Stromal cell of bone marrow (primary cell): ENCODE measurements at regions not wholly inside any gene's neighbourhood (a gene's known extent, or its start where the extent isn't known, plus 50 kb on each side); places are given as distances from the start of the nearest gene placed in this dataset.

Source experiments
- DNase-seq: peaks from one replicate; pipeline ENCODE4 v3.0.0-alpha.2; 2012; ENCODE audit warnings: low read depth

GRCh38 chr9:81847181-81847915 lies 80.9 kb upstream of the SPATA31D4 start:
- no peak for DNase-seq

GRCh38 chr9:81848472-81848871 lies 79.8 kb upstream of the SPATA31D4 start:
- DNase-seq: peak; percentile 19

GRCh38 chr9:81849631-81850259 lies 78.5 kb upstream of the SPATA31D4 start:
- no peak for DNase-seq

- DNase-seq: no peak
Observed at GRCh38 chr9:81850724-81851123, 77.5 kb upstream of the SPATA31D4 start.

DNA sequence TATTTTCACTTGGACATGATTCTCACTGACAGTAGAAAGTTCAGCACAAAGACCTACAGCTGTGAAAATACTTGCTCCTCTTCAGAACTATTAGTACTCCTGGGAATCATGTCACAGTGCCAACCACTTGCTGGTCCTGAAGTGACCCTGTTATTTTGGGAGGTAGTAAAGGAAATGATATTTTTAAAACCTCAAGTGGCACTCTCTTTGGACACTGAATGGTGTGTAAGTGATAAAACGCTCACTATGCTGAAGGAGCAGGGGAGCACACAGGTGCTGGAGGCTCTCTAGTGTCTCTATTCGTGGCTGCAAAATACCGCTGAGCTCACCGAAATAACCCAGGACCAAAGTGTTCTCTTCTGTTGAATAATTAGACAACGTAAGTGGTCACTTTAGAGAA lies 76.9 kb upstream of the SPATA31D4 start:
- DNase-seq: no peak

DNA sequence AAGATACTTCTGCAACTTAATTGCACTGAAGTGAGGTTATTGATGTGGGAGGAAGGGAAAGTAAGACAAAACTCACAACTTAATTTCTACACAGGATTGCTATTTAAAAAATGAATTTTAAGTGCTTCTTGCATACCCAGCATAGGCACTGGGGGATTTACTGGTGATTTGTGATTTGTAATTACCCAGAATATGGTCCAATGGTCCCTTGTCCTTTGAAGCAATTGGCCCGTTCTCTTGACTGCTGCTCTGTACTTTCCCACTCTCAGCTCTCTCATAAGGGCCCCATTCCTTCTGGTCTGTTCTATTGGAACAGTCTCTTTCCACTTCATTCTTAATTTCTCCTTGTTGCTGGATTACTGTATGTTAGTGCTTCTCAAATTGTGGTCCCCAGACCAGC lies 75.4 kb upstream of the SPATA31D4 start:
- DNase-seq: no peak

DNA sequence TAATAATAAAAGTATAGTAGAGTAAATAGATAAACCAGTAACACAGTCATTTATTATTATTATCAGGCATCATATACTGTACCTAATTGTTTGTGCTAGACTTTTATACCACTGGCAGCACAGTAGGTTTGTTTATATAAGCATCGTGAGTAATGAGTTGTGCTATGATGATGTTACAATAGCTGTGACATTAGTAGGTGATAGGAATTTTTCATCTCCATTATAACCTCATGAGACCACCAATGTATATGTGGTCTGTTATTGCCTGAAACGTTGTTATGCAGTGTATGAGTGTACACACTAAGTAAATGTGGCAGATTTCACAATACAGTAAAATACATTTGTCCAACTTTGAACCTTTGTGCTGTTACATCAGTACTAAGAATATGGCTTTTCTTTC lies 72.7 kb upstream of the SPATA31D4 start:
- DNase-seq: no peak

DNA sequence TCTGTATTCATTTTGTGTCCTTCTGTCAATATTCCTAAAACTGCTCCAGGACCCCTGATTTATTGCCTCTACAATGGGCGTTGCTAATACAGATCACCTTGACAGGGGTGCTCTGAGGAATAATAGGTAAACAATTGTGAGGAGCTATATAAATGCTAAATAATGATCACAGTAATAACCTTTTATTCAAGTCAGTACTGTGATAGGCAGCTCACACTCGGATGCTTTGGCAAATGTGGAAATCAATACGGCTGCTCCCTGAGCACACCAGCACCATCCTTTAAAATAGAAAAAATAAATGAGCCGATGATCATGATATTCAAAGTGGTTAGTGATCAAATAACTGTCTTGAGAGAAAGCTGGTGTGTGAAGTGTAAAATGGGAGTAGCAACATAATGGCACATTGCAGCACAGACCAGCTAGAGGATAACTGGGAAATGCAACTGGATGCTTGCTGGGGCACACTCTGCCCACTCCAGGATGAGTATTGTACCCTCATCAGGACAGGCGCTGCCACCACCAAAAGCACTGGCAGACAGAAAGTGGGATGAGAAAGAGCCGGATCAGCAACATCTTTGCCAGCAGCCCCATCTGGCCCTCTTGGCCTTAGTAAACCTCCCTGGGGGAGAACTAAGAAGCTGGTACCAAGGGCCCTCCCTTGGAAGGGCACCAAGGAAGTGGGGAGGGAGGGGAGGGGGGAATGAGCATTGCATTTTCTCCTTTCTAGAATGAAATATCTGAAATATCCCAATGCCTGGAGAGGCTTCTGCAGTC lies 69.4 kb upstream of the SPATA31D4 start:
- DNase-seq: no peak

DNA sequence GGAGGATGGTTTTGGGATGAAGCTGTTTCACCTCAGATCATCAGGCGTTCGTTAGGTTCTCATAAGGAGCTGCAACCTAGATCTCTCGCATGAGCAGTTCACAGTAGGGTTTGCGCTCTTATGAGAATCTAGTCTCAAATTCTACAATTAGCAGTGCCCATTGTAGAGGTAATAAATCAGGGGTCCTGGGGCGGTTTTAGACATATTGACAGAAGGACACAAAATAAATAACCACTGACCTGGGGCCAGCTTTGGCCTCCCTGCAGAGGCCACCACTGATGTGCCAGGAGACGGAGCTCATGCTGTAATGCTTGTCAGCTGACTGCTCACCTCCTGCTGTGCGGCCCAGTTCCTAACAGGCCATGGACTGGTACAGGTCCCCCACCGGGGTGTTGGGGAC lies 67.6 kb upstream of the SPATA31D4 start:
- DNase-seq: no peak

- DNase-seq: peak; percentile 28
Observed at GRCh38 chr9:81861644-81862043, 66.6 kb upstream of the SPATA31D4 start.

GRCh38 chr9:81868145-81868544 lies 60.1 kb upstream of the SPATA31D4 start:
- no peak for DNase-seq

DNA sequence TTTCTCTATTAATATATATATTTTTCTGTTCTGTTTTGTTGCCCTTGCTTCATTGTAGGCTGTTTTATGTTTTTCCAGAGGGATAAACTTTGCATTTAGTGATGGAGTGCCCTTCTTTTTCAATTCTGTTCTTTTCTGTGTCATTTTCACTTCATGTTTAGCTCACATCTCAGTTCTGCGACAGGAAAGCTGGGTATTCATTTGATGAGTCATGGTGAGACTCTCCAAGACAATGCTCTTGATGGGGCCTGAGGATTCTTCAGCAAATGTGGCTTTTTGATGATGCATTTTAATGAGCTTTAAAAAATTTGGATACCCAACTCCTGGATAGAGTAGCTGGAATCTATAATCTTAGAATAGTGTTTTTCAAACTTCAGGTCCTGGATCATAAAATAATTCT lies 56.5 kb upstream of the SPATA31D4 start:
- peak; percentile 40 for DNase-seq

DNA sequence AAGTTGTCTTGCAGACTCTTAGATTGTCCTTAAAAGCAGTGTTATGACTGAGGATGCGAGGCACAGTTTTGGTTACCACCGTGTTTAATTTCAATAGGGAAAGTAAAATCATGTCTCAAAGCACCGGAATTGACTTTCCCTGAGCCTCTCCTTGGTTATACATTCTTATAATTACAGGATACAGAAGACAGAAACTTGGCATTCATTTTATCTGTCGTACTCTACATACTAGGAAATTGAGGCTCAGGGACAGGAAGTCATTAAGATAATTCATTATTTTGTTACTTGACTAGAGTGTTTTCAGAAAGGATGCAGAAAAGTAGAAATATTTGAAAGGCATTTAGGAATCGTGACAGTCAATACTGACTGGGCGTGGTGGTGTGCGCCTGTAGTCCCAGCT lies 54.0 kb upstream of the SPATA31D4 start:
- no peak for DNase-seq

- DNase-seq: peak; percentile 44
Observed at GRCh38 chr9:81874931-81875330, 53.3 kb upstream of the SPATA31D4 start.

- no peak for DNase-seq
Observed at GRCh38 chr9:81877047-81877446, 51.2 kb upstream of the SPATA31D4 start.
